ENCODE measurements at regions not wholly inside any gene's neighbourhood (a gene's known extent, or its start where the extent isn't known, plus 50 kb on each side); places are given as distances from the start of the nearest gene placed in this dataset.
A peak's percentile ranks its signal among the peaks of the same experiment; 100 is the strongest.

- no peak overlapping the region for H2AFZ ChIP-seq (ENCODE audit: low read length)
- H3K9me3 ChIP-seq (ENCODE audit: low read depth, low read length), result no peaks in the 10 kb centered on the region
- no peak for TF ChIP-seq CTCF (IDR thresholded peaks at IDR 0.05; ENCODE audit: extremely low read depth, low read depth, low read length)
Measured at GRCh38 chr6:143585241-143585640, 73.7 kb upstream of the FUCA2 start.

GRCh38 chr6:143583542-143584327 lies 72.2 kb upstream of the FUCA2 start:
- H2AFZ ChIP-seq (ENCODE audit: low read length), result no peak overlapping the region
- H3K4me3 ChIP-seq (ENCODE audit: insufficient read depth, low read length), result no peak overlapping the region
- TF ChIP-seq CTCF (IDR thresholded peaks at IDR 0.05; ENCODE audit: extremely low read depth, low read depth, low read length), result no peak
- no peak for DNase-seq (ENCODE audit: insufficient read length, low spot score, missing footprints)
- H3K27me3 ChIP-seq (ENCODE audit: insufficient read depth, low read length), result no peaks in the 10 kb centered on the region
- no peaks in the 10 kb centered on the region for H3K79me2 ChIP-seq (ENCODE audit: insufficient read depth, low read length)
- H3K27ac ChIP-seq (ENCODE audit: low read depth, low read length), result no peak overlapping the region
- no peaks in the 10 kb centered on the region for H3K36me3 ChIP-seq (ENCODE audit: insufficient read depth, low read length)
- no peaks in the 10 kb centered on the region for H3K9me3 ChIP-seq (ENCODE audit: low read depth, low read length)
- no peak overlapping the region for H3K4me2 ChIP-seq (ENCODE audit: insufficient read depth, low read length)
- H3K4me1 ChIP-seq (ENCODE audit: insufficient read depth, low read length), result peaks cover 25% of the 10 kb centered on the region
- no peaks in the 10 kb centered on the region for H4K20me1 ChIP-seq (ENCODE audit: insufficient read depth, low read length)

More at GRCh38 chr6:143585241-143585640, 73.7 kb upstream of the FUCA2 start:
- no peak overlapping the region for H3K27ac ChIP-seq (ENCODE audit: low read depth, low read length)
- no peak for DNase-seq (ENCODE audit: insufficient read length, low spot score, missing footprints)
- peaks cover 17% of the 10 kb centered on the region for H3K4me1 ChIP-seq (ENCODE audit: insufficient read depth, low read length)
- no peaks in the 10 kb centered on the region for H4K20me1 ChIP-seq (ENCODE audit: insufficient read depth, low read length)
- no peaks in the 10 kb centered on the region for H3K79me2 ChIP-seq (ENCODE audit: insufficient read depth, low read length)
- no peaks in the 10 kb centered on the region for H3K27me3 ChIP-seq (ENCODE audit: insufficient read depth, low read length)
- H3K36me3 ChIP-seq (ENCODE audit: insufficient read depth, low read length), result no peaks in the 10 kb centered on the region
- no peak overlapping the region for H3K4me3 ChIP-seq (ENCODE audit: insufficient read depth, low read length)
- no peak overlapping the region for H3K4me2 ChIP-seq (ENCODE audit: insufficient read depth, low read length)

GRCh38 chr6:143581835-143582480 lies 70.4 kb upstream of the FUCA2 start:
- H3K27ac ChIP-seq (ENCODE audit: low read depth, low read length), result peak overlapping the region; percentile 22
- no peak for TF ChIP-seq CTCF (IDR thresholded peaks at IDR 0.05; ENCODE audit: extremely low read depth, low read depth, low read length)
- DNase-seq (ENCODE audit: insufficient read length, low spot score, missing footprints), result no peak

GRCh38 chr6:143579703-143580102 lies 68.2 kb upstream of the FUCA2 start:
- no peak overlapping the region for H2AFZ ChIP-seq (ENCODE audit: low read length)
- H3K27me3 ChIP-seq (ENCODE audit: insufficient read depth, low read length), result no peaks in the 10 kb centered on the region
- DNase-seq (ENCODE audit: insufficient read length, low spot score, missing footprints), result peak; percentile 95
- peak overlapping the region; percentile 70 for H3K4me2 ChIP-seq (ENCODE audit: insufficient read depth, low read length)
- H3K36me3 ChIP-seq (ENCODE audit: insufficient read depth, low read length), result no peaks in the 10 kb centered on the region
- no peak for TF ChIP-seq CTCF (IDR thresholded peaks at IDR 0.05; ENCODE audit: extremely low read depth, low read depth, low read length)
- H4K20me1 ChIP-seq (ENCODE audit: insufficient read depth, low read length), result no peaks in the 10 kb centered on the region
- peaks cover 29% of the 10 kb centered on the region for H3K4me1 ChIP-seq (ENCODE audit: insufficient read depth, low read length)
- H3K9me3 ChIP-seq (ENCODE audit: low read depth, low read length), result no peaks in the 10 kb centered on the region
- peak overlapping the region; percentile 57 for H3K27ac ChIP-seq (ENCODE audit: low read depth, low read length)
- H3K79me2 ChIP-seq (ENCODE audit: insufficient read depth, low read length), result no peaks in the 10 kb centered on the region
- peak overlapping the region; percentile 23 for H3K4me3 ChIP-seq (ENCODE audit: insufficient read depth, low read length)

More at GRCh38 chr6:143581835-143582480, 70.4 kb upstream of the FUCA2 start:
- Histone ChIP-seq H3K27me3 (ENCODE audit: insufficient read depth, low read length) (no peaks in the 10 kb centered on the region), H4K20me1 (ENCODE audit: insufficient read depth, low read length) (no peaks in the 10 kb centered on the region), H2AFZ (ENCODE audit: low read length) (no peak overlapping the region), H3K9me3 (ENCODE audit: low read depth, low read length) (no peaks in the 10 kb centered on the region), H3K4me1 (ENCODE audit: insufficient read depth, low read length) (peaks cover 25% of the 10 kb centered on the region), H3K4me2 (ENCODE audit: insufficient read depth, low read length) (peak overlapping the region; percentile 5), H3K79me2 (ENCODE audit: insufficient read depth, low read length) (no peaks in the 10 kb centered on the region), H3K36me3 (ENCODE audit: insufficient read depth, low read length) (no peaks in the 10 kb centered on the region), H3K4me3 (ENCODE audit: insufficient read depth, low read length) (no peak overlapping the region)

All from osteoblast (primary cell).